ENCODE measurements at regions not wholly inside any gene's neighbourhood (a gene's known extent, or its start where the extent isn't known, plus 50 kb on each side); places are given as distances from the start of the nearest gene placed in this dataset.

- Histone ChIP-seq H3K27ac (peak overlapping the region in 2 of 4 donors; percentile 47 to 51), H3K4me1 (peaks cover 0 to 25% (median 2%) of the 10 kb centered on the region in 4 donors), H3K4me3 (no peak overlapping the region), H3K27me3 (no peaks in the 10 kb centered on the region), H3K9me3 (no peaks in the 10 kb centered on the region), H3K36me3 (no peaks in the 10 kb centered on the region)
- no peak for TF ChIP-seq EP300 (IDR thresholded peaks at IDR 0.05)
- TF ChIP-seq POLR2A (IDR thresholded peaks at IDR 0.05): no peak
- no peak for TF ChIP-seq CTCF (IDR thresholded peaks at IDR 0.05)
- 55% methylated on average over 2 of the region's 2 CpGs for WGBS, 2 donors
- no peak for DNase-seq (ENCODE audit: low spot score in 2 of 2)
These were observed 159.3 kb upstream of the DPH6 start for GRCh38 chr15:35705030-35705883.

- 32 to 34% methylated on average over 4 of the region's 4 CpGs for WGBS, 2 donors
- Histone ChIP-seq H3K4me1 (peaks cover 0 to 26% (median 2%) of the 10 kb centered on the region in 4 donors), H3K4me3 (no peak overlapping the region), H3K27ac (peak overlapping the region in 2 of 4 donors; percentile 20 to 51), H3K9me3 (no peaks in the 10 kb centered on the region), H3K36me3 (no peaks in the 10 kb centered on the region), H3K27me3 (no peaks in the 10 kb centered on the region)
- TF ChIP-seq CTCF (IDR thresholded peaks at IDR 0.05): no peak
- TF ChIP-seq POLR2A (IDR thresholded peaks at IDR 0.05): no peak
- TF ChIP-seq EP300 (IDR thresholded peaks at IDR 0.05): no peak
- no peak for DNase-seq (ENCODE audit: low spot score in 2 of 2)
These were observed 160.1 kb upstream of the DPH6 start for GRCh38 chr15:35705884-35706585.

GRCh38 chr15:35712956-35713355 is 167.0 kb upstream of the DPH6 start:
- no peaks in the 10 kb centered on the region for H3K36me3 ChIP-seq
- no peak overlapping the region for H3K4me3 ChIP-seq
- WGBS, 2 donors: 87 to 89% methylated on average over 2 of the region's 2 CpGs
- H3K27me3 ChIP-seq: no peaks in the 10 kb centered on the region
- H3K27ac ChIP-seq: no peak overlapping the region
- no peaks in the 10 kb centered on the region for H3K9me3 ChIP-seq
- no peak for TF ChIP-seq EP300 (IDR thresholded peaks at IDR 0.05)
- no peak for TF ChIP-seq CTCF (IDR thresholded peaks at IDR 0.05)
- TF ChIP-seq POLR2A (IDR thresholded peaks at IDR 0.05): no peak
- peaks cover 0 to 8% (median 0%) of the 10 kb centered on the region in 4 donors for H3K4me1 ChIP-seq
- no peak for DNase-seq (ENCODE audit: low spot score in 2 of 2)

GRCh38 chr15:35713733-35714132 is 167.8 kb upstream of the DPH6 start:
- Histone ChIP-seq H3K27me3 (no peaks in the 10 kb centered on the region), H3K4me1 (peaks cover 0 to 8% (median 0%) of the 10 kb centered on the region in 4 donors), H3K9me3 (no peaks in the 10 kb centered on the region), H3K4me3 (no peak overlapping the region), H3K27ac (no peak overlapping the region), H3K36me3 (no peaks in the 10 kb centered on the region)
- TF ChIP-seq EP300 (IDR thresholded peaks at IDR 0.05) (no peak), CTCF (IDR thresholded peaks at IDR 0.05) (no peak), POLR2A (IDR thresholded peaks at IDR 0.05) (no peak)
- DNase-seq (ENCODE audit: low spot score in 2 of 2): no peak
- 86 to 92% methylated on average over 2 of the region's 2 CpGs for WGBS, 2 donors

- 46 to 50% methylated on average over 4 of the region's 4 CpGs for WGBS, 2 donors
- H3K9me3 ChIP-seq: no peaks in the 10 kb centered on the region
- no peaks in the 10 kb centered on the region for H3K4me1 ChIP-seq
- H3K27ac ChIP-seq: no peak overlapping the region
- no peak for TF ChIP-seq CTCF (IDR thresholded peaks at IDR 0.05)
- no peak for TF ChIP-seq POLR2A (IDR thresholded peaks at IDR 0.05)
- no peak for TF ChIP-seq EP300 (IDR thresholded peaks at IDR 0.05)
- no peaks in the 10 kb centered on the region for H3K36me3 ChIP-seq
- H3K27me3 ChIP-seq: no peaks in the 10 kb centered on the region
- H3K4me3 ChIP-seq: no peak overlapping the region
- DNase-seq (ENCODE audit: low spot score in 2 of 2): no peak
These were observed 171.8 kb upstream of the DPH6 start for GRCh38 chr15:35717721-35718120.

All from tibial nerve (tissue), 4 donors.